HG02678 (cell line): ENCODE measurements at regions not wholly inside any gene's neighbourhood (a gene's known extent, or its start where the extent isn't known, plus 50 kb on each side); places are given as distances from the start of the nearest gene placed in this dataset.

Experiments
- ATAC-seq: cut with Tn5 transposase; IDR thresholded peaks from one replicate; pipeline ENCODE4 v1.9.1; 2021; ENCODE audit warnings: mild to moderate bottlenecking, moderate library complexity; ENCODE audit not compliant: unreplicated experiment

GRCh38 chrX:69028006-69028760 lies 137.1 kb downstream of the PJA1 start:
- peak; percentile 86 for ATAC-seq

GRCh38 chrX:69027181-69028005 lies 137.9 kb downstream of the PJA1 start:
- ATAC-seq, result peak; percentile 54

GRCh38 chrX:69025802-69026301 lies 139.4 kb downstream of the PJA1 start:
- no peak for ATAC-seq

GRCh38 chrX:69024931-69025330 lies 140.3 kb downstream of the PJA1 start:
- ATAC-seq, result no peak

- ATAC-seq, result no peak
Observed at GRCh38 chrX:69024161-69024736, 141.0 kb downstream of the PJA1 start.

- ATAC-seq, result no peak
Observed at GRCh38 chrX:69022430-69022829, 142.8 kb downstream of the PJA1 start.

- ATAC-seq, result no peak
Observed at GRCh38 chrX:69021141-69021960, 143.9 kb downstream of the PJA1 start.

- ATAC-seq, result no peak
Observed at GRCh38 chrX:69020316-69020715, 144.9 kb downstream of the PJA1 start.

- ATAC-seq, result no peak
Observed at GRCh38 chrX:69019073-69019890, 146.0 kb downstream of the PJA1 start.

GRCh38 chrX:69018416-69019072 lies 146.7 kb downstream of the PJA1 start:
- no peak for ATAC-seq

- no peak for ATAC-seq
Observed at GRCh38 chrX:69016293-69016941, 148.8 kb downstream of the PJA1 start.

- no peak for ATAC-seq
Observed at GRCh38 chrX:69015564-69016292, 149.5 kb downstream of the PJA1 start.

- no peak for ATAC-seq
Observed at GRCh38 chrX:69015156-69015555, 150.1 kb downstream of the PJA1 start.

- no peak for ATAC-seq
Observed at GRCh38 chrX:69014200-69014599, 151.1 kb downstream of the PJA1 start.

- ATAC-seq, result no peak
Observed at GRCh38 chrX:69010339-69010738, 154.9 kb downstream of the PJA1 start.

GRCh38 chrX:69000877-69001276 lies 164.4 kb downstream of the PJA1 start:
- no peak for ATAC-seq

GRCh38 chrX:68999931-69000330 lies 165.3 kb downstream of the PJA1 start:
- ATAC-seq, result no peak

- no peak for ATAC-seq
Observed at GRCh38 chrX:68999356-68999755, 165.9 kb downstream of the PJA1 start.
